ENCODE measurements at regions not wholly inside any gene's neighbourhood (a gene's known extent, or its start where the extent isn't known, plus 50 kb on each side); places are given as distances from the start of the nearest gene placed in this dataset.

- 94 to 96% methylated on average over 3 of the region's 3 CpGs for WGBS, 2 experiments (ENCODE audit: insufficient coverage in 1 of 2, insufficient read length in 1 of 2)
- Histone ChIP-seq H3K4me3 (ENCODE audit: low read length) (no peak overlapping the region), H3K4me1 (ENCODE audit: control insufficient read depth, insufficient read depth, low read length) (peaks cover 3% of the 10 kb centered on the region), H3K9ac (ENCODE audit: extremely low read depth, low read length, poor library complexity, severe bottlenecking) (no peak overlapping the region), H3K27me3 (ENCODE audit: control insufficient read depth, insufficient read depth, low read length, poor library complexity, severe bottlenecking) (no peaks in the 10 kb centered on the region), H3K36me3 (ENCODE audit: control insufficient read depth, insufficient read depth, low read length) (no peaks in the 10 kb centered on the region), H3K9me3 (ENCODE audit: control insufficient read depth, low read length) (no peaks in the 10 kb centered on the region), H3K27ac (ENCODE audit: low read depth, low read length) (no peak overlapping the region)
- H3K27ac Mint-ChIP-seq = no peak overlapping the region
- peaks cover 2% of the 10 kb centered on the region for H3K36me3 Mint-ChIP-seq (ENCODE audit: low read depth)
- H3K9me3 Mint-ChIP-seq = peaks cover 10% of the 10 kb centered on the region
- DNase-seq = no peak
- H3K27me3 Mint-ChIP-seq (ENCODE audit: insufficient read depth) = no peaks in the 10 kb centered on the region
- H3K4me3 Mint-ChIP-seq = no peak overlapping the region
- no peak for TF ChIP-seq CTCF (conservative IDR thresholded peaks at IDR 0.05)
- peaks cover 8% of the 10 kb centered on the region for H3K4me1 Mint-ChIP-seq
These were observed 74.4 kb downstream of the VCPKMT start for GRCh38 chr14:50041980-50042379.

DNA sequence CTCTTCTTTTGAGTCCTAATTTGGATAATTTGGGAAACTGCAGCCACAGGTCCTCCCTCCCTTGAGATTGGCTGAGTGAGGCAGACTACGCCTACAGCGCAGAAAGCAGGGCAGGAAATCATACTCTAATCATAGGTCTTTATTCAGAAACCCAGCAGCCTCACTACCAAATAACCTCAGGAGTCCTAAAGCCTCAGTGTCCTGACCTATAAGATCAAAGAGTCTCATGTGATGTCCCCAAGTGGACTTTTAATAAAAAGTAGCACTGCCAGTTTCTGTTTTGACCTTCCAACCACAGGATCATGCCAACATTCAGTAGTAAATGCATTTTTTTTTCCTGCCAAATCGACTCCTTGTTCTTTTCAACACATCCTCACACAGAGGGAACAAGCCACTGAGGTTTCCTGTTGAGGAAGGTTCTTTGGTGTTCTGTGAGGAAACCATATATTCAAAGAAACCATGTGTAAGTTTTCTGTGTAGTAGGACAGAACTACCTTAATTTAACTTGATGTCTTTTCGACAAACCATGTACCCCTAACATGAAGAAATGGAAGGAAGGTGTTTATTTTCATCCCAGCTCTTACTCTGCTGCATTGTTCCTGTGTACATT is 72.2 kb downstream of the VCPKMT start:
- peaks cover 2% of the 10 kb centered on the region for H3K36me3 Mint-ChIP-seq (ENCODE audit: low read depth)
- no peak overlapping the region for H3K27ac Mint-ChIP-seq
- H3K4me1 Mint-ChIP-seq = peaks cover 11% of the 10 kb centered on the region
- no peak for TF ChIP-seq CTCF (conservative IDR thresholded peaks at IDR 0.05)
- no peak for DNase-seq
- H3K4me1 ChIP-seq (ENCODE audit: control insufficient read depth, insufficient read depth, low read length) = peaks cover 3% of the 10 kb centered on the region
- H3K27me3 Mint-ChIP-seq (ENCODE audit: insufficient read depth) = no peaks in the 10 kb centered on the region
- H3K9me3 ChIP-seq (ENCODE audit: control insufficient read depth, low read length) = no peaks in the 10 kb centered on the region
- 96 to 97% methylated on average over 3 to 4 of the region's 4 CpGs for WGBS, 2 experiments (ENCODE audit: insufficient coverage in 1 of 2, insufficient read length in 1 of 2)
- no peaks in the 10 kb centered on the region for H3K36me3 ChIP-seq (ENCODE audit: control insufficient read depth, insufficient read depth, low read length)
- H3K9ac ChIP-seq (ENCODE audit: extremely low read depth, low read length, poor library complexity, severe bottlenecking) = no peak overlapping the region
- H3K9me3 Mint-ChIP-seq = peaks cover 10% of the 10 kb centered on the region
- no peak overlapping the region for H3K27ac ChIP-seq (ENCODE audit: low read depth, low read length)
- H3K27me3 ChIP-seq (ENCODE audit: control insufficient read depth, insufficient read depth, low read length, poor library complexity, severe bottlenecking) = no peaks in the 10 kb centered on the region
- H3K4me3 Mint-ChIP-seq = no peak overlapping the region
- no peak overlapping the region for H3K4me3 ChIP-seq (ENCODE audit: low read length)

GRCh38 chr14:50045039-50045711 is 71.2 kb downstream of the VCPKMT start:
- no peaks in the 10 kb centered on the region for H3K27me3 ChIP-seq (ENCODE audit: control insufficient read depth, insufficient read depth, low read length, poor library complexity, severe bottlenecking)
- H3K36me3 Mint-ChIP-seq (ENCODE audit: low read depth) = peaks cover 2% of the 10 kb centered on the region
- H3K4me3 ChIP-seq (ENCODE audit: low read length) = no peak overlapping the region
- peaks cover 11% of the 10 kb centered on the region for H3K4me1 Mint-ChIP-seq
- no peak for DNase-seq
- no peak overlapping the region for H3K27ac ChIP-seq (ENCODE audit: low read depth, low read length)
- WGBS, 2 experiments (ENCODE audit: insufficient coverage in 1 of 2, insufficient read length in 1 of 2) = 79 to 83% methylated on average over 2 to 8 of the region's 8 CpGs
- H3K27ac Mint-ChIP-seq = no peak overlapping the region
- H3K9me3 ChIP-seq (ENCODE audit: control insufficient read depth, low read length) = no peaks in the 10 kb centered on the region
- no peaks in the 10 kb centered on the region for H3K36me3 ChIP-seq (ENCODE audit: control insufficient read depth, insufficient read depth, low read length)
- H3K9ac ChIP-seq (ENCODE audit: extremely low read depth, low read length, poor library complexity, severe bottlenecking) = no peak overlapping the region
- peaks cover 10% of the 10 kb centered on the region for H3K9me3 Mint-ChIP-seq
- no peaks in the 10 kb centered on the region for H3K27me3 Mint-ChIP-seq (ENCODE audit: insufficient read depth)
- TF ChIP-seq CTCF (conservative IDR thresholded peaks at IDR 0.05) = no peak
- H3K4me1 ChIP-seq (ENCODE audit: control insufficient read depth, insufficient read depth, low read length) = peaks cover 3% of the 10 kb centered on the region
- H3K4me3 Mint-ChIP-seq = no peak overlapping the region
